OCI-LY1 (cell line): ENCODE measurements at regions not wholly inside any gene's neighbourhood (a gene's known extent, or its start where the extent isn't known, plus 50 kb on each side); places are given as distances from the start of the nearest gene placed in this dataset.

Experiments used
- H2AFZ ChIP-seq: fragments of 200-600 bp; sonication (generic), shearing (Covaris generic); 2 replicates; pipeline ENCODE4 v1.6.0; 2014; ENCODE audit warnings: antibody characterized with exemption, mild to moderate bottlenecking, low read length
- H3F3A ChIP-seq: fragments of 200-600 bp; sonication (generic), shearing (Covaris generic); 2 replicates; pipeline ENCODE4 v1.6.0; 2014; ENCODE audit warnings: mild to moderate bottlenecking, antibody characterized with exemption, low read length, moderate library complexity; ENCODE audit not compliant: insufficient read depth
- H3K27ac ChIP-seq: fragments of 200-600 bp; sonication (generic); 2 replicates; pipeline ENCODE4 v1.5.1; 2014; ENCODE audit warnings: low read length, mixed run types, mild to moderate bottlenecking, low read depth; ENCODE audit not compliant: poor library complexity, severe bottlenecking
- H3K27me3 ChIP-seq: fragments of 200-600 bp; sonication (generic); 2 replicates; pipeline ENCODE4 v1.6.0; 2014; ENCODE audit warnings: antibody characterized with exemption, mild to moderate bottlenecking, low read length, moderate library complexity; ENCODE audit not compliant: insufficient read depth
- H3K36me3 ChIP-seq: fragments of 200-600 bp; sonication (generic); 2 replicates; pipeline ENCODE4 v1.6.1; 2014; ENCODE audit warnings: mild to moderate bottlenecking, antibody characterized with exemption, low read length, moderate library complexity, mixed read lengths; ENCODE audit not compliant: insufficient read depth
- H3K4me1 ChIP-seq: fragments of 200-600 bp; sonication (generic); 2 replicates; pipeline ENCODE4 v1.5.1; 2014; ENCODE audit warnings: mild to moderate bottlenecking, low read length, moderate library complexity; ENCODE audit not compliant: insufficient read depth, severe bottlenecking
- H3K4me2 ChIP-seq: fragments of 200-600 bp; sonication (generic), shearing (Covaris generic); 2 replicates; pipeline ENCODE4 v1.6.1; 2014; ENCODE audit warnings: low read length
- H3K4me3 ChIP-seq: fragments of 200-600 bp; sonication (generic); 2 replicates; pipeline ENCODE4 v1.5.1; 2014; ENCODE audit warnings: low read length, low read depth, mild to moderate bottlenecking, mixed read lengths; ENCODE audit not compliant: poor library complexity, severe bottlenecking
- H3K79me2 ChIP-seq: fragments of 200-600 bp; shearing (Covaris generic); 2 replicates; pipeline ENCODE4 v1.6.1; 2016; ENCODE audit warnings: mixed run types, low read length, mixed read lengths; ENCODE audit not compliant: insufficient read depth
- H3K9ac ChIP-seq: fragments of 200-600 bp; sonication (generic), shearing (Covaris generic); 2 replicates; pipeline ENCODE4 v1.6.1; 2014; ENCODE audit warnings: mild to moderate bottlenecking, low read length, mixed read lengths
- H3K9me2 ChIP-seq: fragments of 200-600 bp; sonication (generic), shearing (Covaris generic); 2 replicates; pipeline ENCODE4 v1.6.1; 2014; ENCODE audit warnings: low read depth, mild to moderate bottlenecking, low read length, mixed read lengths
- H3K9me3 ChIP-seq: fragments of 200-600 bp; shearing (Covaris generic); 2 replicates; pipeline ENCODE4 v1.6.1; 2014; ENCODE audit warnings: low read length, mixed read lengths
- H4K20me1 ChIP-seq: fragments of 200-600 bp; sonication (generic), shearing (Covaris generic); 2 replicates; pipeline ENCODE4 v1.6.0; 2016; ENCODE audit warnings: mild to moderate bottlenecking, low read length; ENCODE audit not compliant: insufficient read depth
- EZH2 ChIP-seq: fragments of 200-600 bp; sonication (generic), shearing (Covaris generic); IDR thresholded peaks from 2 replicates; pipeline ENCODE4 v1.8.0; 2017; ENCODE audit warnings: borderline replicate concordance, mixed run types, mild to moderate bottlenecking, antibody characterized with exemption, low read length, moderate library complexity, mixed read lengths
- TF ChIP-seq, protein P1 (sequence below): fragments of 200-600 bp; sonication (generic), shearing (Covaris generic); IDR thresholded peaks from 2 replicates; pipeline ENCODE4 v1.5.1; 2017; ENCODE audit warnings: mild to moderate bottlenecking, antibody characterized with exemption, low read length, moderate library complexity, mixed read lengths

DNA sequence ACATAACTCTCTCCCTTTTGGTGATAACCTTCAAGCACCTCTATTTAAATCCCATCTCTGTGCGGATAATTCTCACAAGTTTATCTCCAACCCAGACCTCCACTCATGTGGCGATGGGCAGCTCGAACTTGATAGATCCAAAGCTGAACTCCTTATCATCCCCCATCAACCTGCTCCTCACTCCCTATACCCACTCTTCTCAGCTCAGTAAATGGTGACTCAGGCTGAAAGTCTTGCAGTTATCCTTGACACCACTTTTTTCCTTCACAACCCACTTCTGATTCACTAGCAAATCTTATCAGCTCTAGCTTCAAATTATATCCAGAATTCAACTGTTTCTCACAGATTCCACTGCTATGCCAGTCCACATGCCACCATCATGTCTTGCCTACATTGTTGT lies 155.3 kb upstream of the STXBP5 start:
- H4K20me1 ChIP-seq: no peaks in the 10 kb centered on the region
- H3K4me3 ChIP-seq: no peak overlapping the region
- no peaks in the 10 kb centered on the region for H3F3A ChIP-seq
- H3K4me2 ChIP-seq: no peak overlapping the region
- no peaks in the 10 kb centered on the region for H3K4me1 ChIP-seq
- H3K79me2 ChIP-seq: no peaks in the 10 kb centered on the region
- H3K36me3 ChIP-seq: no peaks in the 10 kb centered on the region
- no peak for TF ChIP-seq EZH2
- TF ChIP-seq, protein P1, sequence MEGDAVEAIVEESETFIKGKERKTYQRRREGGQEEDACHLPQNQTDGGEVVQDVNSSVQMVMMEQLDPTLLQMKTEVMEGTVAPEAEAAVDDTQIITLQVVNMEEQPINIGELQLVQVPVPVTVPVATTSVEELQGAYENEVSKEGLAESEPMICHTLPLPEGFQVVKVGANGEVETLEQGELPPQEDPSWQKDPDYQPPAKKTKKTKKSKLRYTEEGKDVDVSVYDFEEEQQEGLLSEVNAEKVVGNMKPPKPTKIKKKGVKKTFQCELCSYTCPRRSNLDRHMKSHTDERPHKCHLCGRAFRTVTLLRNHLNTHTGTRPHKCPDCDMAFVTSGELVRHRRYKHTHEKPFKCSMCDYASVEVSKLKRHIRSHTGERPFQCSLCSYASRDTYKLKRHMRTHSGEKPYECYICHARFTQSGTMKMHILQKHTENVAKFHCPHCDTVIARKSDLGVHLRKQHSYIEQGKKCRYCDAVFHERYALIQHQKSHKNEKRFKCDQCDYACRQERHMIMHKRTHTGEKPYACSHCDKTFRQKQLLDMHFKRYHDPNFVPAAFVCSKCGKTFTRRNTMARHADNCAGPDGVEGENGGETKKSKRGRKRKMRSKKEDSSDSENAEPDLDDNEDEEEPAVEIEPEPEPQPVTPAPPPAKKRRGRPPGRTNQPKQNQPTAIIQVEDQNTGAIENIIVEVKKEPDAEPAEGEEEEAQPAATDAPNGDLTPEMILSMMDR: no peak
- H3K9me2 ChIP-seq: no peaks in the 10 kb centered on the region
- H3K27ac ChIP-seq: no peak overlapping the region
- H3K9ac ChIP-seq: no peak overlapping the region
- no peaks in the 10 kb centered on the region for H3K9me3 ChIP-seq
- H3K27me3 ChIP-seq: no peaks in the 10 kb centered on the region
- H2AFZ ChIP-seq: no peak overlapping the region

DNA sequence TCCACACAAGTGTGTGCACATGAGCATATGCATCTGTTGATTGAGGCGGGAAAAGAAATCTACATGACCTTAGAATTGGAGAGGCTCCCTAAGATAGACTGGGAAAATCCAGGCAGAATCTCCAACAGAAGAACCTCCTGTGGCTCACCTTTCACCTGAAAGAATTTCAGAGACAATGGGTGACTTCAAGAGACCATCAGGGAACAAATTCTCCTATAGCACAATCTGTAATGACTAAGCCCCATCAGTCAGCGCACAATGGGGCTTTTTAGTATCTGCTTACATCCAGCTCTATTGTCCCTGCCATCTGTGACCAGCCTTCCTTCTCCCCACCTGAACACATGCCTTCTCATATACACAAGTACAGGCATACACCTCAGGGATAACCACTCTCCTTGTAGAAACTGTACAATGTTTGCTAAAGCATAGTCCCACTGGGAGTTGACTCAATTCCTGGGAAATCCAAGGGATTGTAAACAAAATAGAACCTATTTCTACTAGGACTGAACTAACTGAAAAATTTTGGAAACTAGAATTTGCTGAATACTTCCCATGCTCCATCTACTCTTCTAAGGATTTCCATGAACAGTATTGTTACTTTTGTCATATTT lies 150.8 kb upstream of the STXBP5 start:
- Histone ChIP-seq H3K4me2 (no peak overlapping the region), H3K79me2 (no peaks in the 10 kb centered on the region), H3K9me3 (no peaks in the 10 kb centered on the region), H3K36me3 (no peaks in the 10 kb centered on the region), H3F3A (no peaks in the 10 kb centered on the region), H3K9ac (no peak overlapping the region), H4K20me1 (no peaks in the 10 kb centered on the region), H3K4me3 (no peak overlapping the region), H3K27me3 (no peaks in the 10 kb centered on the region), H3K9me2 (no peaks in the 10 kb centered on the region), H3K27ac (no peak overlapping the region), H2AFZ (no peak overlapping the region), H3K4me1 (no peaks in the 10 kb centered on the region)
- TF ChIP-seq EZH2: no peak
- TF ChIP-seq, protein P1: no peak

GRCh38 chr6:147054158-147054557 lies 150.1 kb upstream of the STXBP5 start:
- H3K36me3 ChIP-seq: no peaks in the 10 kb centered on the region
- no peak overlapping the region for H3K27ac ChIP-seq
- H3K9me3 ChIP-seq: no peaks in the 10 kb centered on the region
- TF ChIP-seq, protein P1: no peak
- no peak for TF ChIP-seq EZH2
- no peaks in the 10 kb centered on the region for H3K9me2 ChIP-seq
- H3K79me2 ChIP-seq: no peaks in the 10 kb centered on the region
- H3K27me3 ChIP-seq: no peaks in the 10 kb centered on the region
- H3K4me2 ChIP-seq: no peak overlapping the region
- no peaks in the 10 kb centered on the region for H3K4me1 ChIP-seq
- H3K9ac ChIP-seq: no peak overlapping the region
- H4K20me1 ChIP-seq: no peaks in the 10 kb centered on the region
- no peaks in the 10 kb centered on the region for H3F3A ChIP-seq
- no peak overlapping the region for H3K4me3 ChIP-seq
- H2AFZ ChIP-seq: no peak overlapping the region
